ENCODE measurements at regions not wholly inside any gene's neighbourhood (a gene's known extent, or its start where the extent isn't known, plus 50 kb on each side); places are given as distances from the start of the nearest gene placed in this dataset.

DNA sequence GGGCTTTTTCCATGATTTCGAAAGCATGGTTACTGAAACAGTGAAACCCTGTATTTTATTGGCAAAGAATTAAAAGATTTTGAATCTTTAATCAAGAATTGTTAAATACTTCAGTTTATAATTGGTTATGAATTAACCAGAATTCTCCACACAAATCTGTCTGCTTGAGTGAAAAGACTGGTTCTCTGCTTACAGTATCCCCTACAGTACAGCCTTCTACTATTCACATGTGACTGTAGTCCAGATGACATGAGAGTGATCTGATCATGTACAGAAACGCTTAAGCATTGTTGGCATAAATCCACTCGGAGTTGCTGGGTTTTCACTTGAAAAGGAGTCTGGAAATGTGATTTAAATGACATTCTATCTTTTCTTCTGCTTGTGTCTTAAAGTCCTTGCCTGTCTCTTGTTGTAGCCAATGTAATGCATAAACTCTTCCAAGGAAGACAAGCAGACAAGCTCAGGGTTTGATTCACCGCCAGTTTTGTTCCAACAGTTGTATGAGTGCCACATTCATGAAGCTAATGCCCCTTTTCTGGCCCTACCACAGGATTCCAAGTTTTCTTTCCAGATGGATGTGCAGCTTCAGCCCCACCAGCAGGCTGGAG, 222.0 kb upstream of the LRIG3 start:
- Histone ChIP-seq H4K20me1 (ENCODE audit: insufficient read depth, low read length) (no peaks in the 10 kb centered on the region), H3K9me2 (ENCODE audit: insufficient read depth, low read length) (no peaks in the 10 kb centered on the region), H3K4me1 (ENCODE audit: insufficient read depth, low read length, poor library complexity, severe bottlenecking) (no peaks in the 10 kb centered on the region), H3K36me3 (ENCODE audit: insufficient read depth, low read length) (no peaks in the 10 kb centered on the region), H3K27ac (ENCODE audit: low read depth, low read length, poor library complexity, severe bottlenecking) (no peak overlapping the region), H2AFZ (ENCODE audit: low read length) (no peak overlapping the region), H3K4me3 (ENCODE audit: low read depth, low read length, poor library complexity, severe bottlenecking) (no peak overlapping the region), H3K9me3 (ENCODE audit: low read length) (no peaks in the 10 kb centered on the region), H3K4me2 (ENCODE audit: low read length) (no peak overlapping the region), H3K79me2 (ENCODE audit: insufficient read depth, low read depth, low read length) (no peaks in the 10 kb centered on the region)
- ChIA-PET POLR2A (interaction anchor here (0.5 to 0.6 kb wide), 2 partner anchors 9 to 89 kb away, joined by 3 read pairs; no protein-coding TSS in a partner anchor), CTCF (ENCODE audit: unreplicated experiment) (interaction anchor here (0.6 kb wide), 1 partner anchor 31 kb away, joined by 3 read pairs; no protein-coding TSS in a partner anchor)
- BruUV-seq (replicated peaks) = no TSS peak
- intact Hi-C loops (cut with micrococcal nuclease; ENCODE audit: unreplicated experiment) = no loop called here
- DNase-seq (ENCODE audit: low spot score) = no peak
- TF ChIP-seq, protein P1, sequence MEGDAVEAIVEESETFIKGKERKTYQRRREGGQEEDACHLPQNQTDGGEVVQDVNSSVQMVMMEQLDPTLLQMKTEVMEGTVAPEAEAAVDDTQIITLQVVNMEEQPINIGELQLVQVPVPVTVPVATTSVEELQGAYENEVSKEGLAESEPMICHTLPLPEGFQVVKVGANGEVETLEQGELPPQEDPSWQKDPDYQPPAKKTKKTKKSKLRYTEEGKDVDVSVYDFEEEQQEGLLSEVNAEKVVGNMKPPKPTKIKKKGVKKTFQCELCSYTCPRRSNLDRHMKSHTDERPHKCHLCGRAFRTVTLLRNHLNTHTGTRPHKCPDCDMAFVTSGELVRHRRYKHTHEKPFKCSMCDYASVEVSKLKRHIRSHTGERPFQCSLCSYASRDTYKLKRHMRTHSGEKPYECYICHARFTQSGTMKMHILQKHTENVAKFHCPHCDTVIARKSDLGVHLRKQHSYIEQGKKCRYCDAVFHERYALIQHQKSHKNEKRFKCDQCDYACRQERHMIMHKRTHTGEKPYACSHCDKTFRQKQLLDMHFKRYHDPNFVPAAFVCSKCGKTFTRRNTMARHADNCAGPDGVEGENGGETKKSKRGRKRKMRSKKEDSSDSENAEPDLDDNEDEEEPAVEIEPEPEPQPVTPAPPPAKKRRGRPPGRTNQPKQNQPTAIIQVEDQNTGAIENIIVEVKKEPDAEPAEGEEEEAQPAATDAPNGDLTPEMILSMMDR (conservative IDR thresholded peaks at IDR 0.05; ENCODE audit: low read length) = no peak
- no peak for TF ChIP-seq EZH2phosphoT487 (IDR thresholded peaks at IDR 0.05; ENCODE audit: borderline replicate concordance, low read depth, low read length)

DNA sequence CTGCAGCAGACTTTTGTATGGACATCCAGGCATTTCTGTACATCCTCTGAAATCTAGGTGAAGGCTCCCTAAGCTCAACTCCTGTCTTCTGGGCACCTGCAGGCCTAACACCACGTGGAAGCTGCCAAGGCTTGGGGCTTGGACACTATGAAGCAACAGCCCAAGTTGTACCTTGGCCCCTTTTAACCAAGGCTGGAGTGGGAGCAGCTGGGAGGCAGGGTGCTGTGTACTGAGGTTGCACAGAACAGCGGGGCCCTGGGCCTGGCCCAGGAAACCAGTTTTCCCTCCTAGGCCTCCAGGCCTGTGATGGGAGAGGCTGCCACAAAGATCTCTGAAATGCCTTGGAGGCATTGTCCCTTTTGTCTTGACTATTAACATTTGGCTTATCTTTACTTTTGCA, 214.4 kb upstream of the LRIG3 start:
- POLR2A ChIA-PET = no interaction called here
- Histone ChIP-seq H3K9me3 (ENCODE audit: low read length) (no peaks in the 10 kb centered on the region), H4K20me1 (ENCODE audit: insufficient read depth, low read length) (no peaks in the 10 kb centered on the region), H3K27ac (ENCODE audit: low read depth, low read length, poor library complexity, severe bottlenecking) (no peak overlapping the region), H3K9me2 (ENCODE audit: insufficient read depth, low read length) (no peaks in the 10 kb centered on the region), H3K79me2 (ENCODE audit: insufficient read depth, low read depth, low read length) (no peaks in the 10 kb centered on the region), H3K36me3 (ENCODE audit: insufficient read depth, low read length) (no peaks in the 10 kb centered on the region), H3K4me2 (ENCODE audit: low read length) (no peak overlapping the region), H3K4me1 (ENCODE audit: insufficient read depth, low read length, poor library complexity, severe bottlenecking) (no peaks in the 10 kb centered on the region), H3K4me3 (ENCODE audit: low read depth, low read length, poor library complexity, severe bottlenecking) (no peak overlapping the region), H2AFZ (ENCODE audit: low read length) (no peak overlapping the region)
- intact Hi-C loops (cut with micrococcal nuclease; ENCODE audit: unreplicated experiment) = no loop called here
- TF ChIP-seq, protein P1 (conservative IDR thresholded peaks at IDR 0.05; ENCODE audit: low read length) = no peak
- no peak for TF ChIP-seq EZH2phosphoT487 (IDR thresholded peaks at IDR 0.05; ENCODE audit: borderline replicate concordance, low read depth, low read length)
- DNase-seq (ENCODE audit: low spot score) = no peak
- CTCF ChIA-PET (ENCODE audit: unreplicated experiment) = no interaction called here
- no TSS peak for BruUV-seq (replicated peaks)

DNA sequence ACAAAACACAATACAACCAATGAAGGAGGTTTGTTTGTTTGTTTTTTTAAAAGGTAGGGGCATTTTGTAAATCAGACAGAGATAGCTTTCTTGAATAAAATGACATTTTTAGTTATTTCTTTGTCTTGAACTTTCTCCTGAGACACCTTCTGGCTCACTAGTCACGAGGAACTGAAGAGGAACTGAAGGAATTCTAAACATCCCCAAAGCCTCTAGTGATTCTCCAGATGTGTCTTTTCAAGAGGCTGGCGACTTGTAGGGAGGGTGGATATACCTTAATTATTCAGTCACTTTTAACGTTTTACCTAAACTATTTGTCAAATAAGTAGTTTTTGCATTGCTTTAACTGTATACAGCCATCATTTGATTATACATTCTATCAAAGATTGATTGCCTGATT, 211.2 kb upstream of the LRIG3 start:
- no peak for DNase-seq (ENCODE audit: low spot score)
- Histone ChIP-seq H3K4me3 (ENCODE audit: low read depth, low read length, poor library complexity, severe bottlenecking) (no peak overlapping the region), H3K79me2 (ENCODE audit: insufficient read depth, low read depth, low read length) (no peaks in the 10 kb centered on the region), H2AFZ (ENCODE audit: low read length) (no peak overlapping the region), H3K27ac (ENCODE audit: low read depth, low read length, poor library complexity, severe bottlenecking) (no peak overlapping the region), H3K9me2 (ENCODE audit: insufficient read depth, low read length) (no peaks in the 10 kb centered on the region), H3K9me3 (ENCODE audit: low read length) (no peaks in the 10 kb centered on the region), H3K36me3 (ENCODE audit: insufficient read depth, low read length) (no peaks in the 10 kb centered on the region), H3K4me1 (ENCODE audit: insufficient read depth, low read length, poor library complexity, severe bottlenecking) (no peaks in the 10 kb centered on the region), H3K4me2 (ENCODE audit: low read length) (no peak overlapping the region), H4K20me1 (ENCODE audit: insufficient read depth, low read length) (no peaks in the 10 kb centered on the region)
- TF ChIP-seq, protein P1 (conservative IDR thresholded peaks at IDR 0.05; ENCODE audit: low read length) = no peak
- TF ChIP-seq EZH2phosphoT487 (IDR thresholded peaks at IDR 0.05; ENCODE audit: borderline replicate concordance, low read depth, low read length) = no peak
- POLR2A ChIA-PET = interaction anchor here (0.6 kb wide), 1 partner anchor 51 kb away, joined by 4 read pairs; no protein-coding TSS in a partner anchor
- no TSS peak for BruUV-seq (replicated peaks)
- intact Hi-C loops (cut with micrococcal nuclease; ENCODE audit: unreplicated experiment) = no loop called here
- CTCF ChIA-PET (ENCODE audit: unreplicated experiment) = no interaction called here
